Erythroblast (primary cell): ENCODE measurements at regions not wholly inside any gene's neighbourhood (a gene's known extent, or its start where the extent isn't known, plus 50 kb on each side); places are given as distances from the start of the nearest gene placed in this dataset.

Experiments
- GATA1 ChIP-seq: IDR thresholded peaks from 2 replicates; pipeline ENCODE4 v1.6.1; 2011; ENCODE audit warnings: low read depth, mild to moderate bottlenecking, control low read depth, low read length, moderate library complexity
- POLR2A ChIP-seq: IDR thresholded peaks from 2 replicates; pipeline ENCODE4 v1.6.1; 2011; ENCODE audit warnings: mild to moderate bottlenecking, low read length

DNA sequence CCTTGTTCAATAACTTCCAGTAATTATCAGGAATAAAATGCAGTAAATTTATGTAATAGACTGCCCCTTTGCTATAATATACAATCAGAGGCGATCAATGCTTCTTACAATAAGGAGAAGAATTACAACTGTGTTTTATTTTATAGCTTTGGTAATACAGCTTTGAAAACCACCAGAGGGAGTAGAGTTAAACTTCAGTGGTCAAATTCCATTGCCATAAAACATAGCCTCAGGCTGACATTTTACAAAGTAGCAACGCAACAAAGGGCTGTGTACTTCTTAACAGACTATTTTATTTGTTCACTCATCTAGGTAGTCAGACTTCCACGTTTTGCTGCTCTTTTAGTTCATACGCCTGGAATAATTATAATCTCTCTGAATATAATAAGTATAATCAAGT is 58.5 kb downstream of the TEX13C start:
- TF ChIP-seq POLR2A (no peak), GATA1 (no peak)
